HG02852 (cell line): ENCODE measurements at regions not wholly inside any gene's neighbourhood (a gene's known extent, or its start where the extent isn't known, plus 50 kb on each side); places are given as distances from the start of the nearest gene placed in this dataset.
"Not testable (repeated sequence)": the region's sequence is repeated elsewhere in the genome, so short reads cannot be mapped to it uniquely, and the experiment has no call there.

Source experiments
- ATAC-seq: cut with Tn5 transposase; IDR thresholded peaks from one replicate; pipeline ENCODE4 v1.9.1; 2021; ENCODE audit warnings: mild to moderate bottlenecking, moderate library complexity; ENCODE audit not compliant: unreplicated experiment

- no peak for ATAC-seq
These were observed 96.0 kb upstream of the VGLL4 start for GRCh38 chr3:11739706-11740105.

GRCh38 chr3:11739123-11739522 is 95.4 kb upstream of the VGLL4 start:
- ATAC-seq = no peak

- ATAC-seq = no peak
These were observed 94.0 kb upstream of the VGLL4 start for GRCh38 chr3:11737742-11738141.

GRCh38 chr3:11736136-11736833 is 92.6 kb upstream of the VGLL4 start:
- ATAC-seq = no peak

GRCh38 chr3:11735638-11736037 is 91.9 kb upstream of the VGLL4 start:
- no peak for ATAC-seq

- not testable (repeated sequence) for ATAC-seq
These were observed 91.4 kb upstream of the VGLL4 start for GRCh38 chr3:11735111-11735510.

- no peak for ATAC-seq
These were observed 90.2 kb upstream of the VGLL4 start for GRCh38 chr3:11733914-11734313.

GRCh38 chr3:11727207-11727606 is 83.5 kb upstream of the VGLL4 start:
- no peak for ATAC-seq

- ATAC-seq = no peak
These were observed 82.4 kb upstream of the VGLL4 start for GRCh38 chr3:11726146-11726545.

- not testable (repeated sequence) for ATAC-seq
These were observed 81.6 kb upstream of the VGLL4 start for GRCh38 chr3:11725340-11725641.

GRCh38 chr3:11724615-11725339 is 81.1 kb upstream of the VGLL4 start:
- peak; percentile 66 for ATAC-seq

- ATAC-seq = no peak
These were observed 77.8 kb upstream of the VGLL4 start for GRCh38 chr3:11721479-11721878.

GRCh38 chr3:11720917-11721411 is 77.2 kb upstream of the VGLL4 start:
- ATAC-seq = no peak

GRCh38 chr3:11720304-11720898 is 76.7 kb upstream of the VGLL4 start:
- peak; percentile 32 for ATAC-seq

GRCh38 chr3:11719406-11720303 is 75.9 kb upstream of the VGLL4 start:
- peak; percentile 66 for ATAC-seq

- ATAC-seq = peak; percentile 14
These were observed 75.1 kb upstream of the VGLL4 start for GRCh38 chr3:11718637-11719405.

- ATAC-seq = peak; percentile 13
These were observed 74.3 kb upstream of the VGLL4 start for GRCh38 chr3:11717768-11718636.

- no peak for ATAC-seq
These were observed 73.6 kb upstream of the VGLL4 start for GRCh38 chr3:11717301-11717700.

- ATAC-seq = no peak
These were observed 73.0 kb upstream of the VGLL4 start for GRCh38 chr3:11716573-11717290.
